GM23248 (cell line): ENCODE measurements at regions not wholly inside any gene's neighbourhood (a gene's known extent, or its start where the extent isn't known, plus 50 kb on each side); places are given as distances from the start of the nearest gene placed in this dataset.

Experiments used
- EZH2 ChIP-seq: fragments of 200-600 bp; sonication (generic); IDR thresholded peaks from 2 replicates; pipeline ENCODE4 v1.6.1; 2018; ENCODE audit warnings: antibody characterized with exemption, mild to moderate bottlenecking; ENCODE audit not compliant: insufficient read depth, poor library complexity, severe bottlenecking
- EZH2phosphoT487 ChIP-seq: fragments of 200-600 bp; sonication (generic); IDR thresholded peaks from 2 replicates; pipeline ENCODE4 v1.6.1; 2018; ENCODE audit warnings: antibody characterized with exemption, moderate library complexity, mild to moderate bottlenecking, low read depth; ENCODE audit not compliant: insufficient read depth

DNA sequence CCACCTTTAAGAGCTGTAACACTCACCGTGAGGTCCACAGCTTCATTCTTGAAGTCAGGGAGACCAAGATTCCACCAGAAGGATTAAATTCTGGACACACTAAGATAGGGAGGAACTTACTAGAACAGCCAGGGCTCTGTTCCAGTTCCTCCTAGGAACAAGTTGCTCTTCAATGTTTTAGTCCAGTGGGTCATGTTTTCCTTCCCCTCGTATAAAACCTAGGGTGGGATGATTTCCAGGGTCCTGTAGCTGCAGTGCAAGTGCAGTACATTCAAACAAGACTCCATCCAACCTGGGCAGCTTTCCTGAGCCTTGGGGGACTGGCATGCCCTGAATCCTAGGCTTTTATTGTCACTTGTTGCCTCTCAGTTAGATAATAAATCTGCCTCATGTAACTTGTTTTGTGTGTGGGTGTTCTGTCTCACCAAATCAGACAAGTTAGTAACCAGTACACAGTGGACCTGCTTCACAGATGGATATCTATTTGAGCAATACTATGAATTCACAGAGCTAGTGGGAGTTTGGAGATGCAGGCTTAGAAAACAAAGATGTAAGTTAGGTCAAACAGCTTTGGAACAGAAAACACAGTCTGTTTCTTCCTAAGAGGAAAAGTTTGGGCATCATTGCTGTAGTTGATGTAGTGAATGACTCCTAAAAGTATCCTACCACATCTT, 405.6 kb downstream of the GABRG2 start:
- TF ChIP-seq EZH2 (no peak), EZH2phosphoT487 (no peak)
